Brain microvascular endothelial cell (primary cell): ENCODE measurements at regions not wholly inside any gene's neighbourhood (a gene's known extent, or its start where the extent isn't known, plus 50 kb on each side); places are given as distances from the start of the nearest gene placed in this dataset.

ENCODE experiments used
- DNase-seq: peaks from one replicate; pipeline ENCODE4 v3.0.0-alpha.2; 2020
- H3K27ac ChIP-seq: fragments of 250-450 bp; sonication (Bioruptor Pico); 2 replicates; pipeline ENCODE4 v1.5.1; 2020; ENCODE audit warnings: mild to moderate bottlenecking, moderate library complexity
- H3K27me3 ChIP-seq: fragments of 250-450 bp; sonication (Bioruptor Pico); replicated peaks from 2 replicates; pipeline ENCODE4 v1.5.1; 2020; ENCODE audit warnings: mild to moderate bottlenecking
- H3K36me3 ChIP-seq: fragments of 250-450 bp; sonication (Bioruptor Pico); replicated peaks from 2 replicates; pipeline ENCODE4 v1.5.1; 2020; ENCODE audit warnings: mild to moderate bottlenecking
- H3K4me3 ChIP-seq: 2 replicates; pipeline ENCODE4 v1.5.1; 2011; ENCODE audit warnings: low read depth, mild to moderate bottlenecking, control low read depth, low read length, moderate library complexity
- CTCF ChIP-seq: IDR thresholded peaks from 2 replicates; pipeline ENCODE4 v1.5.1; 2011; ENCODE audit warnings: low read depth, mild to moderate bottlenecking, moderate library complexity, low read length, control low read depth, inconsistent platforms; ENCODE audit errors: missing control alignments
- in situ Hi-C: cut with HindIII; loops from 2 replicates; pipeline ENCODE4 v1.10.0; 2017; ENCODE audit warnings: low sequenced_read_pairs, low pct_ligation_motif_present

GRCh38 chr5:165224366-165225045 lies 1719.1 kb downstream of the MAT2B start:
- in situ Hi-C loops, result no loop called here
- H3K27me3 ChIP-seq, result no peaks in the 10 kb centered on the region
- no peaks in the 10 kb centered on the region for H3K36me3 ChIP-seq
- DNase-seq, result no peak
- H3K27ac ChIP-seq, result no peak overlapping the region
- H3K4me3 ChIP-seq, result no peak overlapping the region
- TF ChIP-seq CTCF, result no peak

GRCh38 chr5:165227515-165227914 lies 1722.1 kb downstream of the MAT2B start:
- Histone ChIP-seq H3K36me3 (no peaks in the 10 kb centered on the region), H3K27ac (no peak overlapping the region), H3K27me3 (no peaks in the 10 kb centered on the region), H3K4me3 (no peak overlapping the region)
- no peak for DNase-seq
- no peak for TF ChIP-seq CTCF
- in situ Hi-C loops, result no loop called here

GRCh38 chr5:165228184-165228583 lies 1722.8 kb downstream of the MAT2B start:
- Histone ChIP-seq H3K27me3 (no peaks in the 10 kb centered on the region), H3K27ac (no peak overlapping the region), H3K4me3 (no peak overlapping the region), H3K36me3 (no peaks in the 10 kb centered on the region)
- in situ Hi-C loops, result no loop called here
- TF ChIP-seq CTCF, result no peak
- DNase-seq, result no peak

GRCh38 chr5:165231821-165232508 lies 1726.5 kb downstream of the MAT2B start:
- no peak for TF ChIP-seq CTCF
- in situ Hi-C loops, result no loop called here
- H3K27me3 ChIP-seq, result no peaks in the 10 kb centered on the region
- H3K36me3 ChIP-seq, result no peaks in the 10 kb centered on the region
- H3K27ac ChIP-seq, result no peak overlapping the region
- no peak for DNase-seq
- no peak overlapping the region for H3K4me3 ChIP-seq

GRCh38 chr5:165232509-165233028 lies 1727.2 kb downstream of the MAT2B start:
- in situ Hi-C loops, result no loop called here
- no peaks in the 10 kb centered on the region for H3K27me3 ChIP-seq
- no peak for TF ChIP-seq CTCF
- no peak overlapping the region for H3K27ac ChIP-seq
- H3K36me3 ChIP-seq, result no peaks in the 10 kb centered on the region
- DNase-seq, result no peak
- no peak overlapping the region for H3K4me3 ChIP-seq
